ENCODE measurements at regions not wholly inside any gene's neighbourhood (a gene's known extent, or its start where the extent isn't known, plus 50 kb on each side); places are given as distances from the start of the nearest gene placed in this dataset.

GRCh38 chr6:72535124-72535523, 86.7 kb upstream of the KCNQ5 start:
- TF ChIP-seq CTCF (IDR thresholded peaks at IDR 0.05) (no peak), POLR2A (IDR thresholded peaks at IDR 0.05) (no peak)

Data from thyroid gland (tissue), 4 donors.